Osteoblast (primary cell): ENCODE measurements at regions not wholly inside any gene's neighbourhood (a gene's known extent, or its start where the extent isn't known, plus 50 kb on each side); places are given as distances from the start of the nearest gene placed in this dataset.

ENCODE experiments used
- DNase-seq: peaks from one replicate; pipeline ENCODE4 v3.0.0; 2011; ENCODE audit warnings: low spot score, mixed read lengths; ENCODE audit not compliant: insufficient read length; ENCODE audit errors: missing footprints
- H2AFZ ChIP-seq: 2 replicates; pipeline ENCODE4 v1.6.0; 2011; ENCODE audit warnings: mild to moderate bottlenecking, low read length
- H3K27ac ChIP-seq: 2 replicates; pipeline ENCODE4 v1.5.1; 2011; ENCODE audit warnings: mild to moderate bottlenecking, low read depth, low read length, moderate library complexity
- H3K27me3 ChIP-seq: 2 replicates; pipeline ENCODE4 v1.6.0; 2012; ENCODE audit warnings: mild to moderate bottlenecking, control low read depth, inconsistent platforms, low read length, moderate library complexity; ENCODE audit not compliant: insufficient read depth
- H3K36me3 ChIP-seq: 2 replicates; pipeline ENCODE4 v1.5.1; 2011; ENCODE audit warnings: mild to moderate bottlenecking, low read length, control low read depth, moderate library complexity; ENCODE audit not compliant: insufficient read depth
- H3K4me1 ChIP-seq: 2 replicates; pipeline ENCODE4 v1.5.1; 2011; ENCODE audit warnings: mild to moderate bottlenecking, low read length, control low read depth, moderate library complexity; ENCODE audit not compliant: insufficient read depth
- H3K4me2 ChIP-seq: 2 replicates; pipeline ENCODE4 v1.6.0; 2011; ENCODE audit warnings: mild to moderate bottlenecking, low read length; ENCODE audit not compliant: insufficient read depth
- H3K4me3 ChIP-seq: fragments of 200-600 bp; sonication (generic); 3 replicates; pipeline ENCODE4 v1.5.1; 2012; ENCODE audit warnings: mild to moderate bottlenecking, low read length, inconsistent platforms; ENCODE audit not compliant: insufficient read depth
- H3K79me2 ChIP-seq: 2 replicates; pipeline ENCODE4 v1.6.0; 2012; ENCODE audit warnings: mild to moderate bottlenecking, low read length, control low read depth, inconsistent platforms; ENCODE audit not compliant: insufficient read depth
- H3K9me3 ChIP-seq: 2 replicates; pipeline ENCODE4 v1.5.1; 2011; ENCODE audit warnings: low read depth, low read length, control low read depth
- H4K20me1 ChIP-seq: 2 replicates; pipeline ENCODE4 v1.6.0; 2012; ENCODE audit warnings: mild to moderate bottlenecking, low read length, control low read depth; ENCODE audit not compliant: insufficient read depth
- CTCF ChIP-seq: IDR thresholded peaks from 2 replicates; pipeline ENCODE4 v1.5.1; 2011; ENCODE audit warnings: mild to moderate bottlenecking, low read depth, low read length, moderate library complexity; ENCODE audit errors: extremely low read depth

GRCh38 chr13:67421475-67421874 lies 191.3 kb upstream of the PCDH9 start:
- H4K20me1 ChIP-seq: no peaks in the 10 kb centered on the region
- H3K79me2 ChIP-seq: no peaks in the 10 kb centered on the region
- no peaks in the 10 kb centered on the region for H3K9me3 ChIP-seq
- no peaks in the 10 kb centered on the region for H3K4me1 ChIP-seq
- H2AFZ ChIP-seq: no peak overlapping the region
- H3K27me3 ChIP-seq: no peaks in the 10 kb centered on the region
- no peak overlapping the region for H3K4me3 ChIP-seq
- H3K4me2 ChIP-seq: no peak overlapping the region
- no peak for TF ChIP-seq CTCF
- H3K36me3 ChIP-seq: no peaks in the 10 kb centered on the region
- DNase-seq: no peak
- H3K27ac ChIP-seq: no peak overlapping the region

DNA sequence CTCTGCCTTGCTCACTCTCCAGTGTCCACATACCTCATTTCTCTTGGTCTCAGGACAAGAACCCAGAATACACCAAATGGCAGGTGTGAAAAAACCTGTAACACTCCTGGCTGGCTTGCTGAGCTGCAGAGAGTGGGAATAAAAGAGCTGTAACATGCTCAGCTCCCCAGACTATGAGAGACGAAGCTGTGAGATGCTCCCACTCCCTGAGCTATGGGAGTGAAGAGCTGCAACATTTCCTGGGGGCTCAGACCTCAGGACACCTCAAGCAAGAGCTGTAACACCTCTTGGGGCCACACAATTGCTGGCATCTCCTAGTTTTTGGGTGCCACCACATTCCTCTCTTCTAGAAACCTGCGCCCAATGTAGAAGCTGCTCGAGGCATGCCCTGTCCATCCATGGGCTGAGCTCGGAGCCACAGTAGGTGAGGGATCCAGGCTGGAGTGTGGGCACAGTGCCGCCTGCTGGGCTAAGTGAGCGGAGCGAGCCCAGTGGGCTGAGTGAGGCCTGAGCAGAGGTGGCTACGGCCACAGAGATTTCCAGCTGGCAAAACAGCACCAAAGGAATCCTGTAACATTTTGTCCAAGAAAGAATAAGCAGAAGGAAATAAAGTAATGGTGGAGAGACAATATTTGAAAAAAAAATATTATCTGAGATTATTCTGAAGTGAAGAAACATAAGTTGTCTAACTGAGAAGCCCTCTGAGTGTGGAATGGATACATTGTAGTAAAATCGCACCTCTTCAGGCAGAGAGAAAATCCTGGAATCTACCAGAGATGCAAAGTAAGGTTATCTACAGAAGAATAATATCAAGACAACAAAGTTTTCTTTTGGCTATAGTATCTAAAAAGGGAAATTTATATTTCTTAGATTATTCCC lies 186.2 kb upstream of the PCDH9 start:
- H3K4me2 ChIP-seq: no peak overlapping the region
- no peaks in the 10 kb centered on the region for H3K4me1 ChIP-seq
- no peaks in the 10 kb centered on the region for H4K20me1 ChIP-seq
- H3K79me2 ChIP-seq: no peaks in the 10 kb centered on the region
- DNase-seq: peak; percentile 58
- TF ChIP-seq CTCF: peak; percentile 85
- no peaks in the 10 kb centered on the region for H3K36me3 ChIP-seq
- no peak overlapping the region for H3K4me3 ChIP-seq
- H3K27ac ChIP-seq: no peak overlapping the region
- no peaks in the 10 kb centered on the region for H3K9me3 ChIP-seq
- peak overlapping the region; percentile 5 for H2AFZ ChIP-seq
- H3K27me3 ChIP-seq: no peaks in the 10 kb centered on the region

- no peak overlapping the region for H3K27ac ChIP-seq
These were observed 180.5 kb upstream of the PCDH9 start for GRCh38 chr13:67410645-67411044.

More at GRCh38 chr13:67410645-67411044, 180.5 kb upstream of the PCDH9 start:
- no peaks in the 10 kb centered on the region for H3K36me3 ChIP-seq
- no peaks in the 10 kb centered on the region for H3K4me1 ChIP-seq
- H3K4me2 ChIP-seq: no peak overlapping the region
- H3K79me2 ChIP-seq: no peaks in the 10 kb centered on the region
- DNase-seq: no peak
- no peaks in the 10 kb centered on the region for H3K9me3 ChIP-seq
- H2AFZ ChIP-seq: peak overlapping the region; percentile 8
- no peaks in the 10 kb centered on the region for H4K20me1 ChIP-seq
- no peak for TF ChIP-seq CTCF
- no peaks in the 10 kb centered on the region for H3K27me3 ChIP-seq
- no peak overlapping the region for H3K4me3 ChIP-seq
